ENCODE measurements at regions not wholly inside any gene's neighbourhood (a gene's known extent, or its start where the extent isn't known, plus 50 kb on each side); places are given as distances from the start of the nearest gene placed in this dataset.

DNA sequence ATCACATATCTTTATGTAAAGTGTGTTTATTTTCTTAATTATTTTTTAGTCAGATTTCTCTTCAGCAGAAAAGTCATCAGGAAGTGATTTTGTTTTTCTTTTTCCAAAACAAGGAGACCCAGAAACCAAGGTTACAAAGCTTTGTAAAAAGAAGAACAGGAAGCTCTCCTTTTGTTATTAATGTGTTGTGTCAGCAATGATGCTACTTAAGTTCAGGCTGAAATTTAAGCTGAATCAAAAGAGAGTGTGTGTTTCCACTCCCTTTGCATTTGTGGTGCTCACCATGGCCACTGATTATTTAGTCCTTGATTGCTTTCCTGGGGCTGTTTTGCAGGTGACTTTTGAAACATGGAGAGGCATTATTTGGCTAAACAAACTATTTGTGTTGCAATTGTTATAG lies 155.3 kb upstream of the ATP2B1 start:
- intact Hi-C loops (cut with DNase I), result no loop called here
- no peak for TF ChIP-seq POLR2A (IDR thresholded peaks at IDR 0.05)
- TF ChIP-seq, protein P1, sequence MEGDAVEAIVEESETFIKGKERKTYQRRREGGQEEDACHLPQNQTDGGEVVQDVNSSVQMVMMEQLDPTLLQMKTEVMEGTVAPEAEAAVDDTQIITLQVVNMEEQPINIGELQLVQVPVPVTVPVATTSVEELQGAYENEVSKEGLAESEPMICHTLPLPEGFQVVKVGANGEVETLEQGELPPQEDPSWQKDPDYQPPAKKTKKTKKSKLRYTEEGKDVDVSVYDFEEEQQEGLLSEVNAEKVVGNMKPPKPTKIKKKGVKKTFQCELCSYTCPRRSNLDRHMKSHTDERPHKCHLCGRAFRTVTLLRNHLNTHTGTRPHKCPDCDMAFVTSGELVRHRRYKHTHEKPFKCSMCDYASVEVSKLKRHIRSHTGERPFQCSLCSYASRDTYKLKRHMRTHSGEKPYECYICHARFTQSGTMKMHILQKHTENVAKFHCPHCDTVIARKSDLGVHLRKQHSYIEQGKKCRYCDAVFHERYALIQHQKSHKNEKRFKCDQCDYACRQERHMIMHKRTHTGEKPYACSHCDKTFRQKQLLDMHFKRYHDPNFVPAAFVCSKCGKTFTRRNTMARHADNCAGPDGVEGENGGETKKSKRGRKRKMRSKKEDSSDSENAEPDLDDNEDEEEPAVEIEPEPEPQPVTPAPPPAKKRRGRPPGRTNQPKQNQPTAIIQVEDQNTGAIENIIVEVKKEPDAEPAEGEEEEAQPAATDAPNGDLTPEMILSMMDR (IDR thresholded peaks at IDR 0.05), result no peak
- Histone ChIP-seq H3K36me3 (no peaks in the 10 kb centered on the region), H3K27me3 (no peaks in the 10 kb centered on the region), H3K9me3 (no peaks in the 10 kb centered on the region), H3K4me3 (no peak overlapping the region), H3K4me1 (peaks cover 0 to 39% (median 0%) of the 10 kb centered on the region in 12 donors), H3K27ac (peak overlapping the region in 7 of 12 donors; percentile 6 to 94 (median 54))
- ATAC-seq (peak in 1 of 4 donors; percentile 73), DNase-seq (no peak)

DNA sequence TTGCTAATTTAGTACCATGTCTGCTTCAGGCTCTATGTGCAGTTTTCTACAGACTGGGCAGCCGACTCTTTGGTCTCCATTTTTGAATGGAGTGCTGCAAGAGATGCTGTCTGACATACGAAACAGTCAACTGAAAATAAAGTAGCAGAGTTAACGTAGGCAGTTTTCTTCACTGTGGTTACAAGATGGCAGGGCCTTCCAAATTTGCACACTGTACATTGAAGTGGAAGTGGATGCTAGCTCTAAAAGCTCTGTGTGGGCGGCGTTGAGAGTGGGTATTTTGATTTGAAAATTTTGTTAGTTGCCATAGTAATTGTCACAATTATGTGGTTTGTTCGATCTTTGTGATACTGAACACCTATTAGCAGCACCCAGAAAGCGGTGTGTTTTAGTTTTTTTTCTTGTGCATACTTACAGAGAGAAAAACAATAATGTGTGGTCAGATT lies 154.9 kb upstream of the ATP2B1 start:
- no peaks in the 10 kb centered on the region for H3K36me3 ChIP-seq
- peak overlapping the region in 11 of 12 donors; percentile 15 to 94 (median 59) for H3K27ac ChIP-seq
- peaks cover 0 to 2% (median 0%) of the 10 kb centered on the region in 9 donors for H3K27me3 ChIP-seq
- intact Hi-C loops (cut with DNase I), result no loop called here
- peak overlapping the region in 1 of 12 donors; percentile 25 for H3K4me3 ChIP-seq
- ATAC-seq (peak in 2 of 4 donors; percentile 20 to 27), DNase-seq (no peak)
- no peaks in the 10 kb centered on the region for H3K9me3 ChIP-seq
- 82 to 86% (median 83%) methylated on average over 7 of the region's 7 CpGs for WGBS, 4 donors
- TF ChIP-seq, protein P1 (IDR thresholded peaks at IDR 0.05), result no peak
- TF ChIP-seq POLR2A (IDR thresholded peaks at IDR 0.05), result no peak
- peaks cover 0 to 39% (median 0%) of the 10 kb centered on the region in 12 donors for H3K4me1 ChIP-seq

DNA sequence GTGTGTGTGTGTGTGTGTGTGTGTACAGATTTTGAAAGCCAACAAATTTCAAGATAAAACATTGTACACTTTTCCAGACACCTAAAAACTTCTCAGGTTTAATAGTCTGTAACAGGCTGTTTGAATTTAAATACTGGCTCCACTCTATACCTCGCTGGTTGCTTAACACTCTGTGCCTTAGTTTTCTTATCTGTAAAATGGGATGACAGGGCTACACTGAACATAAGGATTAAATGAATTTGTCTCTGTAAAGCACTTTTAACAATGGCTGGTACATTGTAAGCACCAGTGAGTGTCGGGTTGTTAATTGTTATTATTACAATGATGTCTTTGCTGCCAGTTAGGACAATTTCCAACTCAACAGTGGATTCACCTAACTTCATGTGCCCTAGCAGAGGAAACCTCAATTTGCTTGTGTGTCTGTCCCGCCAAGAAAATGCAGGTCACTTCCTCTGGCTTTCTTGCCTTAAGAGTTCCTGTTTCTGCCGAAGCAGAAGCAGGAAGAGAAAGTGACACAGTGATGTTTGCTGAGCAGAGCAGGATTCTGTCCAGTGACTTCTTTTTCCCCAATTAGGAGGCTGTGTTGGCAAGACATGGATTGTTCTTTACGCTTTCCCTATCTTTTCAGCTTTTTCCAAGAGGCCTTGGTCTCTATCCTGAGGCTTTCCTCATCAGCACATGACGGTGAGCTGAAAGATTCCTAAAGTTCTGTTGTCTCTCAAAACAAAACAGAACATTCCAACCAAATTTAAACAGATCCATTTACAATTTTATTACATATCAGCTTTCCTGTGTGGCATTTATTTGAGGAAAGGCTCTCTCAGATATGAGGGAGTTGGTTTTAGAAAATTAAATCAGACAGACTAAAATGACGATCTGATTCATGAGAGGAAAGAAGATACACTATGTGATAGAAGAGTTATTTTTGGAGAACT lies 154.1 kb upstream of the ATP2B1 start:
- no peaks in the 10 kb centered on the region for H3K36me3 ChIP-seq
- no peak for TF ChIP-seq POLR2A (IDR thresholded peaks at IDR 0.05)
- TF ChIP-seq, protein P1 (IDR thresholded peaks at IDR 0.05), result no peak
- 48 to 58% (median 54%) methylated on average over 7 of the region's 7 CpGs for WGBS, 4 donors
- DNase-seq (peak in 4 of 5 donors; percentile 32 to 54 (median 46)), ATAC-seq (peak; percentile 73 to 87 (median 80))
- intact Hi-C loops (cut with DNase I), result no loop called here
- H3K4me1 ChIP-seq, result peaks cover 0 to 44% (median 0%) of the 10 kb centered on the region in 12 donors
- H3K27me3 ChIP-seq, result peaks cover 0 to 5% (median 0%) of the 10 kb centered on the region in 9 donors
- H3K9me3 ChIP-seq, result no peaks in the 10 kb centered on the region
- H3K27ac ChIP-seq, result peak overlapping the region; percentile 15 to 94 (median 57)
- peak overlapping the region in 2 of 12 donors; percentile 8 to 25 for H3K4me3 ChIP-seq

DNA sequence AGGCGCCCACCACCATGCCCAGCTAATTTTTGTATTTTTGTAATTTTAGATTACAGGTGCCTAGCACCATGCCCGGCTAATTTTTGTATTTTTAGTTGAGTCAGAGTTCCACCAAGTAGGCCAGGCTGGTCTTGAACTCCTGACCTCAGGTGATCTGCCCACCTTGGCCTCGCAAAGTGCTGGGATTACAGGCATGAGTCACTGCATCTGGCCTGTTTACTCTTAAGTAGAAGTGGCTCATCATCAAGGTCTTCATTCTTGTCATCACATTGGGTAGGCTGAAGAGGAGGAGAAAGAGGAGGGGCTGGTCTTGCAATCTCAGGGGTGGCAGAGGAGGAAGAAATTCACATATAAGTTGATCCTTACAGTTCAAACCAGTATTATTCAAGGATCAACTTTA lies 152.4 kb upstream of the ATP2B1 start:
- Histone ChIP-seq H3K27me3 (peaks cover 0 to 5% (median 0%) of the 10 kb centered on the region in 9 donors), H3K9me3 (no peaks in the 10 kb centered on the region), H3K4me1 (peaks cover 0 to 61% (median 0%) of the 10 kb centered on the region in 12 donors), H3K36me3 (no peaks in the 10 kb centered on the region), H3K27ac (no peak overlapping the region), H3K4me3 (no peak overlapping the region)
- no peak for DNase-seq
- no peak for ATAC-seq
- TF ChIP-seq, protein P1 (IDR thresholded peaks at IDR 0.05), result no peak
- TF ChIP-seq POLR2A (IDR thresholded peaks at IDR 0.05), result no peak
- 88 to 93% (median 88%) methylated on average over 3 of the region's 3 CpGs for WGBS, 4 donors
- intact Hi-C loops (cut with DNase I), result no loop called here

Data from heart left ventricle (tissue), 16 donors.